22Rv1 (cell line): ENCODE measurements at regions not wholly inside any gene's neighbourhood (a gene's known extent, or its start where the extent isn't known, plus 50 kb on each side); places are given as distances from the start of the nearest gene placed in this dataset.

ENCODE experiments used
- H3K27ac ChIP-seq: fragments of 450-650 bp; 2 replicates; pipeline ENCODE4 v1.5.1; 2017
- CTCF ChIP-seq: fragments of 450-650 bp; IDR thresholded peaks from 2 replicates; pipeline ENCODE4 v1.5.1; 2017; ENCODE audit warnings: mild to moderate bottlenecking
- ZFX ChIP-seq: fragments of 450-650 bp; IDR thresholded peaks from 2 replicates; pipeline ENCODE4 v1.6.1; 2017; ENCODE audit warnings: antibody characterized with exemption, borderline replicate concordance

GRCh38 chr5:72733810-72734209, 82.7 kb upstream of the TNPO1 start:
- TF ChIP-seq CTCF (no peak), ZFX (no peak)
- no peak overlapping the region for H3K27ac ChIP-seq

GRCh38 chr5:72723581-72723980, 92.9 kb upstream of the TNPO1 start:
- no peak overlapping the region for H3K27ac ChIP-seq
- TF ChIP-seq ZFX, result no peak
- no peak for TF ChIP-seq CTCF

- no peak for TF ChIP-seq ZFX
- no peak for TF ChIP-seq CTCF
Observed at GRCh38 chr5:72722792-72723452, 93.5 kb upstream of the TNPO1 start.

GRCh38 chr5:72721844-72722243, 94.6 kb upstream of the TNPO1 start:
- no peak overlapping the region for H3K27ac ChIP-seq
- TF ChIP-seq ZFX (no peak), CTCF (no peak)

More at GRCh38 chr5:72722792-72723452, 93.5 kb upstream of the TNPO1 start:
- H3K27ac ChIP-seq, result no peak overlapping the region

GRCh38 chr5:72720205-72720604, 96.3 kb upstream of the TNPO1 start:
- TF ChIP-seq ZFX (no peak), CTCF (no peak)
- H3K27ac ChIP-seq, result no peak overlapping the region

- TF ChIP-seq CTCF, result no peak
- TF ChIP-seq ZFX, result no peak
- no peak overlapping the region for H3K27ac ChIP-seq
Observed at GRCh38 chr5:72711351-72711750, 105.1 kb upstream of the TNPO1 start.

GRCh38 chr5:72709341-72709740, 107.1 kb upstream of the TNPO1 start:
- TF ChIP-seq CTCF, result no peak
- no peak overlapping the region for H3K27ac ChIP-seq
